ENCODE measurements at regions not wholly inside any gene's neighbourhood (a gene's known extent, or its start where the extent isn't known, plus 50 kb on each side); places are given as distances from the start of the nearest gene placed in this dataset.
"Not testable (repeated sequence)": the region's sequence is repeated elsewhere in the genome, so short reads cannot be mapped to it uniquely, and the experiment has no call there.

- not testable (repeated sequence) for DNase-seq (ENCODE audit: low read depth, low spot score)
Observed at GRCh38 chr5:43824325-43824964, 221.5 kb downstream of the NNT start.

DNA sequence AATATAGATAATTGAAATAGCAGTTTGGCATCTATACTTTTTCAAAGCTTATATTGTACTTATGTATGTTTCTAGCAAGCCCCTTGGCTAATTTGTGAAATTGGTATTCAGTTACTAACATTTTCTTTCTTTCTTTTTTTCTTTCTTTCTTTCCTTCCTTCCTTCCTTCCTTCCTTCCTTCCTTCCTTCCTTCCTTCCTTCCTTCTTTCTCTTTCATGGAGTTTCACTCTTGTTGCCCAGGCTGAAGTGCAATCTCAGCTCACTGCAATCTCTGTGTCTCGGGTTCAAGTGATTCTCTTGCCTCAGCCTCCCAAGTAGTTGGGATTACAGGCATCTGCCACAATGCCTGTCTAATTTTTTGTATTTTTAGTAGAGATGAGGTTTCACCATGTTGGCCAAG lies 215.4 kb downstream of the NNT start:
- DNase-seq (ENCODE audit: low read depth, low spot score): not testable (repeated sequence)

DNA sequence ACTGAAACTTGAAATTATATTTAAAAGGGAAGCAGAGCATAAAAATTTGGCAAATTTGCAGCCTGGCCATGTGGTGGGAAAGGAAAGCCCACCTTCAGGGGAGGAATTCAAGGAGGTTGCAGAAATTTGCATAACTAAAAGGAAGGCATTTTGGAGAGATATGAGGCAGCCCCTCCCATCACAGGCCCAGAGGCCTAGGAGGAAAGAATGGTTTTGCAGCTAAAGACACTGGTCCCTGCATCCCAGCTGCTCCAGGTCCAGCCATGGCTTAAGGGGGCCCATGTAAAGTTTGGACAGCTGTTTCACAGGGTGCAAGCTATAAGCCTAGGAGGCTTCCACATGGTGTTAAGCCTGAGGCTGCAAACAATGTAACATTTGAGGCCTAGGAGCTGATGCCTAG lies 212.5 kb downstream of the NNT start:
- no peak for DNase-seq (ENCODE audit: low read depth, low spot score)

DNA sequence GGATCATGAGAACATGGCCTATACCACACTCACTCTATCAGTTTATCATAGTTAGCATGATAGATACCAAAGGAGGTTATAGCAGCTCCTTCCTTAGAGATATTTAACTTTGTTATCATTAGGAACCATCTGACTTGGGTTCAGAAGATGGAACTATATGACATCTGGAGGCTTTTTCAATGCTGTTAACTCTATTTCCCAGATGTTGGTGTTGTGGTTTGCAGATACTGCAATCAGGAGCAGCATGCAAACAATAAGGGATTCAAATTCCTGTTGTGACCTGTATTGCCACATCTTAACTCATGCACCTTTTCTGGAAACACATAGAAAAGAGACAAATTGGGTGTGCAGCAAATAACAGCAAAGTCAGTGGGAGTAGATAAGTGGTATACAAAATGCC lies 201.7 kb downstream of the NNT start:
- no peak for DNase-seq (ENCODE audit: low read depth, low spot score)

DNA sequence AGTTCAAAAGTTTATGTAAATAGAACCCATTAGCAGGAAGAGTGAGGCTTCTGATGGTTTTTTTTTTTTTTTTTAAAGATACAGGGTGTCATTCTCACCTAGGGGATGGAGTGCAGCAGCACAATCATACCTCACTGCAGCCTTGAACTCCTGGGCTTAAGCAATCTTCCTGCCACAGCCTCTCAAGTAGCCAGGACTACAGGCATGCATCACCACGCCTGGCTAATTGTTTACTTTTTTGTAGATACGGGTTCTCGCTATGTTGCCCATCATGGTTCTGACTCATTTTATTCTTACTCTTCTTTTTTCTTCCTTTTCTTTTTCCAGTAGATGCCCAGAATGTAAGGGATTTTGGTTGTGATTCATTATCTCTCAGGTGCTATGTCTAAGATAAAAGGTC lies 201.1 kb downstream of the NNT start:
- no peak for DNase-seq (ENCODE audit: low read depth, low spot score)

- DNase-seq (ENCODE audit: low read depth, low spot score): no peak
Observed at GRCh38 chr5:43802651-43803050, 199.7 kb downstream of the NNT start.

DNA sequence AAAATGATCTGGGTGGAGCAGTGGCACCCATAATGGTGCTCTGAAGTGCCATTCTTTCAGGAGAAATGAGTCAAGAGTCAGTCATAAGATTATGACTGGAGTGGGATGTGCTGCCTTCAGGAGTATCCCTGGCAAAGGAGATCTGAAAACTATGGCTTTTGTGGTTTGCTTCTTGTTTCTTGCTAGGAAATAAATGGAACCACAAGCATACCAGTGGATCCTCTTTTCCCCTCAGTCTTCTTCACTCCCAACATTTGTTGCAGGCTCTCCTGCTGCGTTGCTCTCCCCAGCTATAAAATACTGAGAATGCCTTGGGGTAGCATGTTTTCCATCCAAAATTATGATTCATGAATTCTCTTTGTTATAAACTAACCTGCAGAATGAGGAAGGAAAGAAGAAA lies 199.1 kb downstream of the NNT start:
- no peak for DNase-seq (ENCODE audit: low read depth, low spot score)

GRCh38 chr5:43798740-43799139 lies 195.8 kb downstream of the NNT start:
- DNase-seq (ENCODE audit: low read depth, low spot score): no peak

DNA sequence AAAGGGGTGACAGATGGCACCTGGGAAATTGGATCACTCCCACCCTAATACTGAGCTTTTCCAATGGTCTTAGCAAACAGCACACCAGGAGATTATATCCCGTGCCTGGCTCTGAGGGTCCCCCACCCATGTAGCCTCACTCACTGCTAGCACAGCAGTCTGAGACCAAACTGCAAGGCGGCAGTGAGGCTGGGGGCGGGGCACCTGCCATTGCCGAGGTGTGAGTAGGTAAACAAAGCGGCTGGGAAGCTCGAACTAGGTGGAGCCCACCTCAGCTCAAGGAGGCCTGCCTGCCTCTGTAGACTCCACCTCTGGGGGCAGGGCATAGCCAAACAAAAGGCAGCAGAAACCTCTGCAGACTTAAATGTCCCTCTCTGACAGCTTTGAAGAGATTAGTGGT lies 188.9 kb downstream of the NNT start:
- not testable (repeated sequence) for DNase-seq (ENCODE audit: low read depth, low spot score)

- no peak for DNase-seq (ENCODE audit: low read depth, low spot score)
Observed at GRCh38 chr5:43785198-43785597, 182.2 kb downstream of the NNT start.

DNA sequence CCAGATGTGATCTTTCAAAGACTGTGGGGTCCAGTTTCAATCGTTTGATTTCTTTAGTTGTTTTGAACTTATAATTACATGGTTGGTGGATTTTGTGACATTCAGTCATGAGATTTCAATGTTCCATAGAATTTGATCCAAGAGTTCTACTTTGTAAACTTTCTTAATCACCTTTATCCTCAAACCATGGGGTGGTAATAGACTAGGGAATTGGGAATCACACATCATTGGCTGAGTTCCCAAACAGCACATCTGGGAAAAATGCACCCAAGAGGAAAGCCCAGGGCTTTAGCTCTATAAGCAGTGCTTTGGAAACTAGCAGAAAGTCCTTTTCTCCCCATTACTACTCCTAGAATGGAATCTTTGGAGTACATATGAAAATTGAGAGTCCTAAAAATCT lies 177.6 kb downstream of the NNT start:
- no peak for DNase-seq (ENCODE audit: low read depth, low spot score)

GRCh38 chr5:43774881-43775399 lies 172.0 kb downstream of the NNT start:
- DNase-seq (ENCODE audit: low read depth, low spot score): no peak

GRCh38 chr5:43773478-43773844 lies 170.5 kb downstream of the NNT start:
- DNase-seq (ENCODE audit: low read depth, low spot score): no peak

DNA sequence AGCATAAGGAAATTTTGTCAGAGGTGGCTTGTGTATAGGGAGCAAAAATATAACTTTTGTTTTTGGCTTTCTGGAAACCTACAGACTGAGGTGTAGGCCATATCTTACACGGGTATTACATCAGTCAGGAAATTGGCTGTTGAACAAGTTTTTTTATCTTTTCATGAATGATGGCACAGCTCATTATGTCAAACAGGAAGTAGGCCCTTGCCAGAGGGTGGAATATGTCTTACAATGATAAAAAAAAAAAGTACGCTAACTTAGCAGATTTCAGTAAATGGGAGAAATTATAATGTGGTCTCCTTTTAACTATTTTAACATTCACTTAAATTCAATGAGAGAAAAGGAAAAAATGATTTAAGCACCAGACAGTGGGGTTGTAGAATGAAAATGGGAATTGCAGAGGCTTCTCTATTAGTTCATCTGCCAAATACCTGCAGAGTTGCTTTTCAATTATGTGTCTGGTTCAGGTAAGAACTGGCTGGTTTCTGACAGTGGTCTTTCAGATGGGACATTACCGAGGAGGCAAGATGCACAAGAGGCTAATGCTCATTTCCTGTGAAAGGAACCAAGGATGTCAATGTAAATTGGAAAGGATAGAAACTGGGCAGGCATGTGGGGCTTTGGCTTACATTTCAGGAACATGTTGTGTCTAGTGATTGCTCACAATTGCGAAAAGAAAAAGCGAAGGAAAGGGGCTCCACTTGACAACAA lies 169.9 kb downstream of the NNT start:
- no peak for DNase-seq (ENCODE audit: low read depth, low spot score)

DNA sequence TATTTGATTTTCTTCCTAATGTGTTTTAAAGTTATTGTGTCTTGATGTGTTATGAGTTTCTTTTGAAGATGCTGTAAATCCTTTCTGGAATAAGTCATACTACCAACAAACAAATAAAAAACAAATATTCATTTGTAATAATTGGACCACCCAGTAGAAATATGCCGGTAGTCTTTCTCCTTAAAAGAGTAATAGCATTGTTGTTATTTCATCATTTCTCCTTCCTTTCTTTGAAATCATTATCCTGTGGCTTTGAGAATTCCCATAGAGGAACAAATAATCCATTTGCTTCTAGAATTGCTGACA lies 169.4 kb downstream of the NNT start:
- DNase-seq (ENCODE audit: low read depth, low spot score): no peak

GRCh38 chr5:43771611-43772031 lies 168.6 kb downstream of the NNT start:
- DNase-seq (ENCODE audit: low read depth, low spot score): no peak

DNA sequence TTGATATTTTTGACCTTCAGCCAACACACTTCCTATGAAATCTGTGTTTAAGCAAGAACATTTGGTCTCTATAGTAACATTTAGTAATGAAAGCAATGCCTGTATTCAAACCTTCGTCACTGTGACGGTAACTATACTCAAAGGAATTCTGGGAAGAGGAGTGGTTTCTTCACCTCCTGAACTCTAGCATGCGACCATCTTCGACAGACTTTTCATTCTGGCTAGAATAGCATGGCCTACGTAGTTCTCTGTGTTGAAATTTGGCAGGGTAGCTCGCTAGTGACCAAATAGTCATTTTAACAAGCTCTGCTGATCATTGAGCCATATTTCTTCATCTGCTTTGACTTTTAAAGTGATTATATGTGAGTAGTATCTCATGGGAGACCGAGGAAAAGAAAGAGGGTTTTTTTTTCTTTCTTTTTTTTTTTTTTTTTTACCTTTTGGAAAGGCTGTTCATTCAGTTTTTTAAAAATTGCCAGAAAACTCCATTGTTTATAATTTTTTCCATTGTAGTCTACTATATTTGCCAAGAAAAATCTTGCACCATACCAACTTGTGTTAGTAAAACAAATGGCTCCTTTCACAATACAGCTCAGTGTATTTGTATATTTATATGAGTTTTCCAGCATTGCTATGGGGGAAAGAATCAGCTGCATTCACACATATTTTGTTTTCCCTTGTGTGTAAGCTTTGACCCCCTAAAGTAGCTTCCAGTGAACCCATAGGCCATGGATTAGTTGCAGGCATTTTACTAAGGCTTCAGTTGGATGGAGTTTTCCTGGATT lies 166.8 kb downstream of the NNT start:
- DNase-seq (ENCODE audit: low read depth, low spot score): no peak

All from ELF-1 (cell line).